ENCODE measurements at regions not wholly inside any gene's neighbourhood (a gene's known extent, or its start where the extent isn't known, plus 50 kb on each side); places are given as distances from the start of the nearest gene placed in this dataset.

- no peak for DNase-seq (ENCODE audit: low read depth)
- H3K4me3 ChIP-seq (ENCODE audit: low read depth, low read length) = no peak overlapping the region
- no peaks in the 10 kb centered on the region for H3K36me3 ChIP-seq (ENCODE audit: control insufficient read depth, insufficient read depth, low read length)
- no peak for TF ChIP-seq CTCF (IDR thresholded peaks at IDR 0.05; ENCODE audit: insufficient read depth, low read length, poor library complexity, severe bottlenecking)
- H3K27me3 ChIP-seq (ENCODE audit: control insufficient read depth, insufficient read depth, low read length) = no peaks in the 10 kb centered on the region
Measured at GRCh38 chr4:119833611-119834010, 205.0 kb upstream of the PDE5A start.

GRCh38 chr4:119832776-119833175, 204.2 kb upstream of the PDE5A start:
- no peaks in the 10 kb centered on the region for H3K27me3 ChIP-seq (ENCODE audit: control insufficient read depth, insufficient read depth, low read length)
- TF ChIP-seq CTCF (IDR thresholded peaks at IDR 0.05; ENCODE audit: insufficient read depth, low read length, poor library complexity, severe bottlenecking) = no peak
- no peaks in the 10 kb centered on the region for H3K36me3 ChIP-seq (ENCODE audit: control insufficient read depth, insufficient read depth, low read length)
- H3K4me3 ChIP-seq (ENCODE audit: low read depth, low read length) = no peak overlapping the region
- DNase-seq (ENCODE audit: low read depth) = no peak

- no peak overlapping the region for H3K4me3 ChIP-seq (ENCODE audit: low read depth, low read length)
- TF ChIP-seq CTCF (IDR thresholded peaks at IDR 0.05; ENCODE audit: insufficient read depth, low read length, poor library complexity, severe bottlenecking) = no peak
- H3K36me3 ChIP-seq (ENCODE audit: control insufficient read depth, insufficient read depth, low read length) = no peaks in the 10 kb centered on the region
- H3K27me3 ChIP-seq (ENCODE audit: control insufficient read depth, insufficient read depth, low read length) = no peaks in the 10 kb centered on the region
- no peak for DNase-seq (ENCODE audit: low read depth)
Measured at GRCh38 chr4:119829326-119829725, 200.7 kb upstream of the PDE5A start.

GRCh38 chr4:119825696-119826095, 197.1 kb upstream of the PDE5A start:
- TF ChIP-seq CTCF (IDR thresholded peaks at IDR 0.05; ENCODE audit: insufficient read depth, low read length, poor library complexity, severe bottlenecking) = no peak
- Histone ChIP-seq H3K4me3 (ENCODE audit: low read depth, low read length) (no peak overlapping the region), H3K27me3 (ENCODE audit: control insufficient read depth, insufficient read depth, low read length) (no peaks in the 10 kb centered on the region), H3K36me3 (ENCODE audit: control insufficient read depth, insufficient read depth, low read length) (no peaks in the 10 kb centered on the region)
- no peak for DNase-seq (ENCODE audit: low read depth)

GRCh38 chr4:119823891-119824290, 195.3 kb upstream of the PDE5A start:
- no peak for DNase-seq (ENCODE audit: low read depth)
- Histone ChIP-seq H3K27me3 (ENCODE audit: control insufficient read depth, insufficient read depth, low read length) (no peaks in the 10 kb centered on the region), H3K4me3 (ENCODE audit: low read depth, low read length) (no peak overlapping the region), H3K36me3 (ENCODE audit: control insufficient read depth, insufficient read depth, low read length) (no peaks in the 10 kb centered on the region)
- TF ChIP-seq CTCF (IDR thresholded peaks at IDR 0.05; ENCODE audit: insufficient read depth, low read length, poor library complexity, severe bottlenecking) = no peak

- TF ChIP-seq CTCF (IDR thresholded peaks at IDR 0.05; ENCODE audit: insufficient read depth, low read length, poor library complexity, severe bottlenecking) = no peak
- H3K4me3 ChIP-seq (ENCODE audit: low read depth, low read length) = no peak overlapping the region
- H3K36me3 ChIP-seq (ENCODE audit: control insufficient read depth, insufficient read depth, low read length) = no peaks in the 10 kb centered on the region
- no peak for DNase-seq (ENCODE audit: low read depth)
- H3K27me3 ChIP-seq (ENCODE audit: control insufficient read depth, insufficient read depth, low read length) = no peaks in the 10 kb centered on the region
Measured at GRCh38 chr4:119823045-119823444, 194.4 kb upstream of the PDE5A start.
